HG02840 (cell line): ENCODE measurements at regions not wholly inside any gene's neighbourhood (a gene's known extent, or its start where the extent isn't known, plus 50 kb on each side); places are given as distances from the start of the nearest gene placed in this dataset.

Experiments
- ATAC-seq: cut with Tn5 transposase; IDR thresholded peaks from one replicate; pipeline ENCODE4 v1.9.1; 2021; ENCODE audit warnings: mild to moderate bottlenecking, moderate library complexity, moderate number of reproducible peaks; ENCODE audit not compliant: unreplicated experiment, low FRiP score

GRCh38 chr13:40231751-40232150 lies 434.7 kb downstream of the FOXO1 start:
- ATAC-seq = no peak

DNA sequence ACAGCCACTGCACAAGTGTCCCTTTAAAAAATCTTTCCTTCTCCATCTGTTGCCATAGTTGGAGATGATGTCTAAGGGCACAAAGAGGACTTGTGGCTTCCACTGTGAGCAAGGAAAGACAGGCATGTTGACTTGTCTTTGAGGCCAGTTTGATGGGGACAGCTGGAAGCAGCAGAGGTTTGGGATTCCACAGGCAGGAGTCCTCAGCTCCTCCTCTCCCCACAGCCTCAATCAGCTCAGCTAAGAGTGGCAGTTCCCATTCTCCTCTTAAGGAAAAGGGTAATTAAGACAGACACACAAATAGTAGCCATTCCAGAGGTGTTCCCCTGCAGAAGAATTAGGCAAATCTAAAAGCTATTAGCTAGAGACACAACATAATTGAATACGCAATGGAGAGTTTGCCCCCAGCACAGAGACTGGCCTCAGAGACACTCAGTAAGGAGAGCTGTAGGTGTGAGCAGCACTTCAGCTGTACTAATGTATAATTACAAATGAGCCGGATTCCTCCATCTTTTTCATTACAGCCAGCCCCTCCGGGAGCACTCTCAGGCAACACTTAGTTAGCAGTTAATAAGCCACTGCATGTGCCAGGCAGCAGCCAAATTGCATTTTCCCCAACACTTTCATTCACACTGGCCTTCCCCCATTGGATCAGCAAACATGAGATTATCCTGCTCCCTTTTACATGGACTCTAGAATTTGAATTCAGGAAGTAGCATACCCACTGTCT lies 434.0 kb downstream of the FOXO1 start:
- ATAC-seq = no peak

GRCh38 chr13:40233731-40234195 lies 432.7 kb downstream of the FOXO1 start:
- no peak for ATAC-seq

DNA sequence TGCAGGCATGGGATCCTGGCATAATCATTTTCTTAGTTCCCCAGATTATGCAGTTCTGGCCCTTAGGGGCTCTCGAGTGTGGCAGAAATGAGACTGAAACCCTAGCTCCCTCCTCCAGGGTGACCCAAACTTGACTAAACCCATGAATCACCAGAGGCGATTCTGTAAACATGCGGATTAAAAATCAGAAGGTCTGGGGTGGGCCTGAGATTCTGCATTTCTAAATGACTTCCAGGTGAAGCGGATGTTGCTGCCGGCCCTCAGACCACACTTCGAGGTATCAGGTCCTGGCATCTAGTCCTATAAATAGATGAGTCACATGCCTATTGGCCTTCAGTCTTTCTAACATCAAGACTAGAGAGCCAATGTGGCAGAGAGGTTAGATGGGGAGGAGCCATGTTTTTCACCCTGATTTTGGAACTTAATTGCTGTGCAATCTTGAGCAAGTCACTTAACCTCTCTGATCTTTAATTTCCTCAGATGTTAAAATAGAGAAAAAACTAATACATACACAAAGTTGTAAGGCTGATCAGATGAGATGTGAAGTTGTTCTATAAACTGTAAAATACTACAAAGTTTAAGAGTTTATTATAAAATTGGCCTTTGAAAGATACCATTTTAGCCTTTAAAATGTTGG lies 431.2 kb downstream of the FOXO1 start:
- ATAC-seq = no peak

- ATAC-seq = no peak
Measured at GRCh38 chr13:40236566-40237168, 429.8 kb downstream of the FOXO1 start.

DNA sequence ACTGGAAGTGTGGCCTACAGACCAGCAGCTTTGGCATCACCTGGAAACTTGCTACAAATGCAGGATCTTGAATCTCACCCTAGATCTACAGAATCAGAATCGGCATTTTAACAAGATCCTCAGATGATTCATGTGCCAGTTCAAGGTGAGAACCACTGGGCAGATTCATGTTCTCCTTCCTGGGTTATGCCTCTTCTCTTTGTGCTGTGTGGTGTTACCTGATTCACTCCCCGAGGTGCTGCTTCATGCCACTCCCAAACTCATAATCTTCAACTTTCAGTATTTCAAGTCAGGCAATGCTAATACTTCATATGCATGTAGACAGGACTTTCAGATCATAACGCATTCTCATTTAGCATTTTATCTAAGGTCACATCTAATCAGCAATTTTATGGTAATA lies 427.7 kb downstream of the FOXO1 start:
- no peak for ATAC-seq

- no peak for ATAC-seq
Measured at GRCh38 chr13:40240293-40240692, 426.1 kb downstream of the FOXO1 start.

- ATAC-seq = no peak
Measured at GRCh38 chr13:40241125-40241798, 425.2 kb downstream of the FOXO1 start.

- no peak for ATAC-seq
Measured at GRCh38 chr13:40243047-40243446, 423.4 kb downstream of the FOXO1 start.

DNA sequence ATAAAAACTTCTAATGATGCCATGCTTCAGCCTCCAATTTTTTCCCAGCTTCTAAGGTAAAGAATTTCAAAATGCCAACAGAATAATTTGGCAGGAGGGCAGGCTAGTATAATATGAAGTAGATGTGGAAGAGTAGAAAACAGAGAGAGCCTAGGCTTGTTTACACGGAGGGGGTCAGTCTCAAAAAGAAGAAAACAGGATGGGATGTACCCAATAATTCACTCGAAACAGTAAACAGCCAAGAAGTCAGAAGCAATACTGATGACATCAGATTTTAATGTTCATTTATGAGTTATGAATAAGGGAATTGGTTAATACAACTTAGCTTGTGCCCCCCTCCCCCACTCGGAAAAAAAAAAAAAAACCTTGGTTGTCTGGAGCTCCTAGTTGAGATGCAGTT lies 422.5 kb downstream of the FOXO1 start:
- ATAC-seq = no peak

- no peak for ATAC-seq
Measured at GRCh38 chr13:40245567-40245966, 420.9 kb downstream of the FOXO1 start.

DNA sequence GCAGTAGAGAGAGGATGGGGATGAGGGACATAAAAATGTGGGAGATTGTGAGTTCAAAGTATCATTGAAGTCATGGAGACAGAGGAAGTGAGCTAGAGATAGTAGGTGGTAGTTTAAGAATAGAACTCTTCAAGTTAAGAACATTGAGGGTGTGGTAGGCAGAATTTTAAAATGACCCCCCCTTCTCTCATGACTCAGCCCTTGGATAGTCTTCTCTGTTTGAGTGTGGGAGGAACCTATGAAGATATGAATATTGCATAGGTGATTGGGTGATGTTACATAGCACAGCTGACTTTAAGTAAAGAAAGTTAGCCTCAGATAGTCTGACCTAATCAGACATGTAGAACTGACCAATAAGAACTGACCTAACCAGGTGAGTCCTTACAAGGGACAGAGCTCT lies 418.6 kb downstream of the FOXO1 start:
- ATAC-seq = no peak

DNA sequence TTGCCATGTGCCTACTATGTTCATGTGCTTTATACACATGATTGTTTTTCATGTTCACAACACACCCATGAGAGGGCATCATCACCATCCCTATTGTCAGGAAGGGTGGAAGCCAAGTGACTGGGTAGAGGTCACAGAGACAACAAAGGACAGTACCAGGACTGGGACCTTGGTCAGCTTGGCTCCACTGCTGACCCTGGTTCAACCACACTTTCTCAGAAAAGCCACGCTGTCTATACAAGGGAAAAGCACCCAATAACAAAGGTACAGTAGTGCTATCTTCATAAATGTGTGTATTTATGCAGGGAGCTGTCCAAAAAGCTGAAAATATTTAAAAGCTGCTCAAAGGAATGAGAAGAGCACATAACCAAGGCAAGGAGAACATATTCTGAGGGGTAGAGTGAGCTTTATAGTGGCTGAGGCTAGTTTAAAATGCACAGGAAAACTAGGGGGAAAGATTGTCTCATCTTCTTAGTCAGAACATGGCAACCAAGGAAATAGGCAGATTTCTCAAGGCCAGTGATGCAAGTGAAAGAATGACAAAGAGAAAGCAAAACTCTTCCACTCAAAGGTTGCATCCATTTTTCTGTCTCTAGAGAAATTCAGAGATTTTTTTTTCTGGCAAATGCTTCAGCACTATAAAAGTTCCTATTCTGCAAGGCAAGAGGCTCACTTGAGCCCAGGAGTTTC lies 415.0 kb downstream of the FOXO1 start:
- ATAC-seq = no peak

- ATAC-seq = no peak
Measured at GRCh38 chr13:40252241-40252640, 414.2 kb downstream of the FOXO1 start.

- no peak for ATAC-seq
Measured at GRCh38 chr13:40252676-40253075, 413.8 kb downstream of the FOXO1 start.

DNA sequence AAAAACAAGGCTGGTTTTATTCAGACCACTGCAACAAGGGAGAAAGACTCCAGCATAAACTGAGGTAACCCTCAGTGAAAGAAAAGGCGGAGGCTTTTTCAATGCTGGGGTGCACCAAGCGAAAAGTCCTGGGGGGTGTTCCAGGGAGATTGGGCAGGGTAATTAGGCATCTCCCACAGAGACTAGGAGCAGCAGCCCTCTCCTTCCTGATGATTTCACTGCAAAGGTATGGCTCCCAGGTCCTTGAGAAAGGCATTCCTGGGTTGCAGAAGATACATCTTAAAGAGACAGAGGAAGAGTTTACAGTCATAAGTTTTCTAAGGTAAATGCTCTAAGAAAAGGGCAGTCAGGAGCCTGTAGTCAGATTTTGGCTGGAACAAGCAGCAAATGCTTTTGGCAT lies 412.0 kb downstream of the FOXO1 start:
- ATAC-seq = no peak

DNA sequence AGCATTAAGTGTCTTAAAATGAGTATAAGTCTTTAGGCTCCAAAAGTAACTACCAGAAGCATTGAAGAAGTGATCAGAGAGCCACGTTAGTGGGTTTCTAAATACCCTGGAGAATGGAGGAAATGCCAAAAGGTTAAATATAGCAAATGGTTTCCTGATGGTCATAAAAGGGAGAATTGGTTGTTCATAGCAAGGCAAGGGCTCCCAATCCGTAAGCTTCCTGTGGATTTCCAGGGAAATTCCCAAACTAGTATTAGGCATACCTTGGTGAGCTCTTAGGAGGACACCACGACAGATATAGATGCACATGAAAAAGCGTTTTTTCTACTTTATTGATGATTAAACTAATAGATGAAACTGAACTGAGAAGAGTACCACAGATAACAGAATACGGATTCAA lies 410.9 kb downstream of the FOXO1 start:
- no peak for ATAC-seq

DNA sequence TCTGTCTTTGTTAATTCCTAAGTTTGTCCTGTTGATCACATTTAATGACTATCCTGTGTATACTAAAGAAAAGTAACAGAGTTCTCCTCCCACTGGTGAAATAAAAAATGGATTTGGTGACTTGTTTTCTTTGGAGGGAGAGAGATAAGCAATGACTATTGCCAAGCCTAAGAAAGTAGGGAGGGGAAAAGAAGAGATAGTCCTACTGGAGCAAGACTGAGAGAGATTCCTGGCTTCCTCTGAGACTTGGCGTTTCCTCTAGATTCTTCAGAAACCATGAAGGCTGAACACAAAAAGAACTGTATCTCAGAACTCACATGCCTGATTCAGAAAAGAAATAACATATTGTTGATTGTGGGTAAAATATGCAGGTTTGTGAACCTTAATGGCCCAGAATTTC lies 406.5 kb downstream of the FOXO1 start:
- ATAC-seq = no peak

GRCh38 chr13:40261336-40261735 lies 405.1 kb downstream of the FOXO1 start:
- no peak for ATAC-seq

GRCh38 chr13:40261947-40262346 lies 404.5 kb downstream of the FOXO1 start:
- ATAC-seq = no peak

DNA sequence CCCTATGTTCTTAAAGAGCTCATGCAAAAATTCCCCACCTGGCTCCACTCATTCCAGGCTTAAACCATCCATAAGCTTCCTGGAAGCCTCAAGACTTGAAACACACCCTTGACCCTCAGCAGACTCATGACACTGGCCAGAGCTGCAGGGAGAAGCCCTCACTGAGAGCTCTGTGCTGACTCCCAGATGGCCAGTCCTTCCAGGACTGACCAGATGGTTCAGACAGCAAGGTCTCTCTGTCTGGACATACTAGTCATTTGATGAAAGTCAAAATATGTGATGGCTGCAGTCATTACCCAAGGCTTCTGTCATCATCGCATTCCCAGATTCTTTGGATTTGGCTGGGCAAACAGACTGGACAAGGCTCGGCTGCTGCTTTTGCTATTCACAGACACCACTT lies 397.4 kb downstream of the FOXO1 start:
- ATAC-seq = no peak
